H9 (cell line): ENCODE measurements at regions not wholly inside any gene's neighbourhood (a gene's known extent, or its start where the extent isn't known, plus 50 kb on each side); places are given as distances from the start of the nearest gene placed in this dataset.

Source experiments
- DNase-seq: peaks from one replicate; pipeline ENCODE4 v3.0.0-alpha.2; 2017
- H2AFZ ChIP-seq: one replicate; pipeline ENCODE4 v1.6.1; 2013; ENCODE audit warnings: mild to moderate bottlenecking, low read length, control low read depth, moderate library complexity
- H2AK5ac ChIP-seq: 2 replicates; pipeline ENCODE4 v1.6.1; 2013; ENCODE audit warnings: low read length, control low read depth, mixed read lengths; ENCODE audit not compliant: insufficient read length
- H2BK120ac ChIP-seq: one replicate; pipeline ENCODE4 v1.6.1; 2013; ENCODE audit warnings: low read depth, mild to moderate bottlenecking, low read length, control low read depth, inconsistent platforms; ENCODE audit not compliant: poor library complexity, severe bottlenecking
- H2BK12ac ChIP-seq: 2 replicates; pipeline ENCODE4 v1.6.1; 2013; ENCODE audit warnings: low read length, control low read depth, mixed read lengths, low read depth; ENCODE audit not compliant: insufficient read length
- H2BK15ac ChIP-seq: 2 replicates; pipeline ENCODE4 v1.6.1; 2013; ENCODE audit warnings: low read depth, low read length, control low read depth
- H2BK20ac ChIP-seq: one replicate; pipeline ENCODE4 v1.6.1; 2013; ENCODE audit warnings: low read depth, mild to moderate bottlenecking, low read length, control low read depth, inconsistent platforms; ENCODE audit not compliant: poor library complexity, severe bottlenecking
- H2BK5ac ChIP-seq: 2 replicates; pipeline ENCODE4 v1.6.1; 2013; ENCODE audit warnings: low read length, control low read depth, mixed read lengths; ENCODE audit not compliant: insufficient read length
- H3K14ac ChIP-seq: 2 replicates; pipeline ENCODE4 v1.6.1; 2013; ENCODE audit warnings: low read length, control low read depth; ENCODE audit not compliant: insufficient read depth
- H3K18ac ChIP-seq: 2 replicates; pipeline ENCODE4 v1.6.1; 2013; ENCODE audit warnings: low read depth, mild to moderate bottlenecking, mixed read lengths, low read length, control low read depth; ENCODE audit not compliant: insufficient read length
- H3K23ac ChIP-seq: 2 replicates; pipeline ENCODE4 v1.6.1; 2013; ENCODE audit warnings: low read length, control low read depth, mixed read lengths, low read depth; ENCODE audit not compliant: insufficient read length
- H3K23me2 ChIP-seq: 2 replicates; pipeline ENCODE4 v1.6.1; 2013; ENCODE audit warnings: low read depth, mild to moderate bottlenecking, mixed read lengths, low read length, control low read depth; ENCODE audit not compliant: insufficient read length, poor library complexity, severe bottlenecking
- H3K27ac ChIP-seq: 2 replicates; pipeline ENCODE4 v1.5.1; 2013; ENCODE audit warnings: low read length, control low read depth, mixed read lengths, low read depth; ENCODE audit not compliant: insufficient read length
- H3K27me3 ChIP-seq: 2 replicates; pipeline ENCODE4 v1.6.1; 2013; ENCODE audit warnings: low read length, control low read depth, inconsistent platforms; ENCODE audit not compliant: insufficient read depth
- H3K4ac ChIP-seq: 2 replicates; pipeline ENCODE4 v1.6.1; 2013; ENCODE audit warnings: low read depth, mild to moderate bottlenecking, control low read depth, inconsistent platforms, low read length, moderate library complexity
- H3K4me1 ChIP-seq: 2 replicates; pipeline ENCODE4 v1.6.1; 2013; ENCODE audit warnings: low read length, control low read depth, inconsistent platforms; ENCODE audit not compliant: insufficient read depth
- H3K4me2 ChIP-seq: 2 replicates; pipeline ENCODE4 v1.6.1; 2013; ENCODE audit warnings: low read length, control low read depth, mixed read lengths; ENCODE audit not compliant: insufficient read length, insufficient read depth
- H3K56ac ChIP-seq: 2 replicates; pipeline ENCODE4 v1.6.1; 2013; ENCODE audit warnings: low read depth, mild to moderate bottlenecking, mixed read lengths, low read length, control low read depth; ENCODE audit not compliant: insufficient read length
- H3K79me1 ChIP-seq: 2 replicates; pipeline ENCODE4 v1.6.1; 2013; ENCODE audit warnings: low read depth, mild to moderate bottlenecking, moderate library complexity, low read length, control low read depth, inconsistent platforms; ENCODE audit not compliant: insufficient read depth, poor library complexity, severe bottlenecking
- H3K79me2 ChIP-seq: 2 replicates; pipeline ENCODE4 v1.6.1; 2013; ENCODE audit warnings: low read length, control low read depth, inconsistent platforms; ENCODE audit not compliant: insufficient read depth
- H3K9ac ChIP-seq: 2 replicates; pipeline ENCODE4 v1.6.1; 2013; ENCODE audit warnings: low read length, control low read depth, mixed read lengths; ENCODE audit not compliant: insufficient read length; ENCODE audit errors: extremely low read depth
- H3K9me3 ChIP-seq: one replicate; pipeline ENCODE4 v1.6.1; 2013; ENCODE audit warnings: low read depth, low read length, inconsistent platforms; ENCODE audit not compliant: control insufficient read depth
- H3T11ph ChIP-seq: one replicate; pipeline ENCODE4 v1.6.1; 2013; ENCODE audit warnings: mild to moderate bottlenecking, low read length, control low read depth, inconsistent platforms
- H4K20me1 ChIP-seq: one replicate; pipeline ENCODE4 v1.6.1; 2013; ENCODE audit not compliant: control insufficient read depth, insufficient read length, insufficient read depth
- H4K5ac ChIP-seq: 2 replicates; pipeline ENCODE4 v1.6.1; 2013; ENCODE audit warnings: low read depth, mild to moderate bottlenecking, mixed read lengths, low read length, control low read depth; ENCODE audit not compliant: insufficient read length
- H4K8ac ChIP-seq: replicated peaks from 2 replicates; pipeline ENCODE4 v1.6.1; 2013; ENCODE audit warnings: low read length, control low read depth, mixed read lengths, low read depth; ENCODE audit not compliant: insufficient read length
- H4K91ac ChIP-seq: 2 replicates; pipeline ENCODE4 v1.6.1; 2013; ENCODE audit warnings: low read depth, mild to moderate bottlenecking, moderate library complexity, mixed read lengths, low read length, control low read depth; ENCODE audit not compliant: insufficient read length
- H3K27ac Mint-ChIP-seq, 3 experiments: 2 replicates in 2 of 3; 3 replicates in 1 of 3; pipeline ENCODE4 v1.8.0; 2020 to 2021; ENCODE audit warnings: mixed read lengths in 3 of 3, mild to moderate bottlenecking in 1 of 3, moderate library complexity in 1 of 3
- H3K27me3 Mint-ChIP-seq: 2 replicates; pipeline ENCODE4 v1.8.0; 2021; ENCODE audit warnings: low read depth, mild to moderate bottlenecking, moderate library complexity, mixed read lengths
- H3K36me3 Mint-ChIP-seq, 3 experiments: 2 replicates in 2 of 3; 3 replicates in 1 of 3; pipeline ENCODE4 v1.8.0; 2020 to 2021; ENCODE audit warnings: low read depth in 3 of 3, mixed read lengths in 3 of 3; ENCODE audit not compliant: insufficient read depth in 1 of 3
- H3K4me1 Mint-ChIP-seq, 2 experiments: 2 replicates each; pipeline ENCODE4 v1.8.0; 2020; ENCODE audit warnings: mixed read lengths in 2 of 2
- H3K4me3 Mint-ChIP-seq, 2 experiments: 2 replicates in 1 of 2; 3 replicates in 1 of 2; pipeline ENCODE4 v1.8.0; 2020 to 2021; ENCODE audit warnings: mild to moderate bottlenecking in 2 of 2, mixed read lengths in 2 of 2, moderate library complexity in 1 of 2
- H3K9me3 Mint-ChIP-seq, 2 experiments: 2 replicates in 1 of 2; 3 replicates in 1 of 2; pipeline ENCODE4 v1.8.0; 2020; ENCODE audit warnings: mild to moderate bottlenecking in 2 of 2, mixed read lengths in 2 of 2, moderate library complexity in 1 of 2
- CTCF ChIP-seq: fragments of 200-600 bp; sonication (generic); conservative IDR thresholded peaks from 3 replicates; pipeline ENCODE4 v1.8.0; 2021; ENCODE audit warnings: antibody characterized with exemption, mild to moderate bottlenecking
- WGBS: extraction: QIAGEN DNeasy Blood & Tissue Kit; methylation state at CpG from one replicate; pipeline ENCODE4 v1.1.7; 2013; ENCODE audit warnings: missing lambda C conversion rate, low lambda C conversion rate, mixed read lengths; ENCODE audit not compliant: insufficient read length; ENCODE audit errors: extremely low coverage; 5-methylcytosine and 5-hydroxymethylcytosine counted together

GRCh38 chr2:189249901-189250300 is 70.3 kb upstream of the COL5A2 start:
- no CpG with 5 or more reads among the region's 5 CpGs for WGBS
- H4K20me1 ChIP-seq, result no peaks in the 10 kb centered on the region
- H3K56ac ChIP-seq, result no peak overlapping the region
- H3K27me3 ChIP-seq, result no peaks in the 10 kb centered on the region
- no peaks in the 10 kb centered on the region for H3K9me3 ChIP-seq
- no peak overlapping the region for H4K5ac ChIP-seq
- no peak overlapping the region for H2AFZ ChIP-seq
- H3K18ac ChIP-seq, result no peak overlapping the region
- no peaks in the 10 kb centered on the region for H3K79me1 ChIP-seq
- no peak overlapping the region for H3K4ac ChIP-seq
- no peak for DNase-seq
- no peak overlapping the region for H4K8ac ChIP-seq
- H3K23me2 ChIP-seq, result no peaks in the 10 kb centered on the region
- H2BK12ac ChIP-seq, result no peak overlapping the region
- Mint-ChIP-seq H3K36me3 (peaks cover 0 to 2% (median under 1%) of the 10 kb centered on the region in 3 experiments; a peak in 5 of 7 replicates), H3K27ac (no peak overlapping the region), H3K4me3 (no peak overlapping the region), H3K4me1 (no peaks in the 10 kb centered on the region), H3K9me3 (peaks cover 1 to 2% of the 10 kb centered on the region in 2 experiments; a peak in 2 of 5 replicates), H3K27me3 (no peaks in the 10 kb centered on the region)
- no peaks in the 10 kb centered on the region for H3K4me1 ChIP-seq
- no peak overlapping the region for H2AK5ac ChIP-seq
- H3K9ac ChIP-seq, result no peak overlapping the region
- H4K91ac ChIP-seq, result no peak overlapping the region
- H2BK120ac ChIP-seq, result no peak overlapping the region
- H3K4me2 ChIP-seq, result no peak overlapping the region
- TF ChIP-seq CTCF, result no peak
- H3K23ac ChIP-seq, result no peak overlapping the region
- no peak overlapping the region for H3K14ac ChIP-seq
- H3K79me2 ChIP-seq, result no peaks in the 10 kb centered on the region
- H2BK15ac ChIP-seq, result no peak overlapping the region
- H2BK5ac ChIP-seq, result no peak overlapping the region
- H2BK20ac ChIP-seq, result no peak overlapping the region
- H3T11ph ChIP-seq, result no peak overlapping the region
- H3K27ac ChIP-seq, result no peak overlapping the region
